Left ventricle myocardium inferior (tissue), 1 donor: ENCODE measurements at regions not wholly inside any gene's neighbourhood (a gene's known extent, or its start where the extent isn't known, plus 50 kb on each side); places are given as distances from the start of the nearest gene placed in this dataset.
A peak's percentile ranks its signal among the peaks of the same experiment; 100 is the strongest.

Experiments
- DNase-seq: peaks from one replicate; pipeline ENCODE4 v3.0.0-alpha.2; 2020
- H3K27ac ChIP-seq: fragments of 200-600 bp; replicated peaks from 2 replicates; pipeline ENCODE4 v1.8.0; 2021
- H3K27me3 ChIP-seq: fragments of 200-600 bp; 2 replicates; pipeline ENCODE4 v1.8.0; 2021; ENCODE audit warnings: low read depth
- H3K36me3 ChIP-seq: fragments of 200-600 bp; 2 replicates; pipeline ENCODE4 v1.8.0; 2021
- H3K4me1 ChIP-seq: fragments of 200-600 bp; 2 replicates; pipeline ENCODE4 v1.8.0; 2021
- H3K4me3 ChIP-seq: fragments of 200-600 bp; 2 replicates; pipeline ENCODE4 v1.8.0; 2021; ENCODE audit warnings: mild to moderate bottlenecking, moderate library complexity
- H3K9me3 ChIP-seq: fragments of 200-600 bp; replicated peaks from 2 replicates; pipeline ENCODE4 v1.8.0; 2021
- CTCF ChIP-seq: fragments of 200-600 bp; IDR thresholded peaks from 2 replicates; pipeline ENCODE4 v1.8.0; 2021; ENCODE audit warnings: antibody characterized with exemption, mild to moderate bottlenecking, borderline replicate concordance
- intact Hi-C: fragments of 100-400 bp; cut with micrococcal nuclease; formaldehyde crosslinking; loops from one replicate; pipeline ENCODE4 v1.11.0; 2022
- donor health status: DM: no; HTN: yes; CAD: no; lungs with severe emphysema.

- Histone ChIP-seq H3K27me3 (no peaks in the 10 kb centered on the region), H3K9me3 (peaks cover 3% of the 10 kb centered on the region), H3K4me3 (no peak overlapping the region), H3K4me1 (peaks cover 8% of the 10 kb centered on the region), H3K36me3 (peaks cover 3% of the 10 kb centered on the region), H3K27ac (no peak overlapping the region)
- no peak for TF ChIP-seq CTCF
- intact Hi-C loops: no loop called here
- DNase-seq: no peak
Measured at GRCh38 chr15:31525185-31525695, 198.6 kb downstream of the KLF13 start.

GRCh38 chr15:31525988-31526665, 199.5 kb downstream of the KLF13 start:
- peaks cover 3% of the 10 kb centered on the region for H3K36me3 ChIP-seq
- H3K4me1 ChIP-seq: peaks cover 8% of the 10 kb centered on the region
- H3K4me3 ChIP-seq: no peak overlapping the region
- intact Hi-C loops: no loop called here
- no peaks in the 10 kb centered on the region for H3K9me3 ChIP-seq
- DNase-seq: no peak
- H3K27me3 ChIP-seq: no peaks in the 10 kb centered on the region
- TF ChIP-seq CTCF: no peak
- H3K27ac ChIP-seq: no peak overlapping the region

GRCh38 chr15:31526916-31527690, 200.5 kb downstream of the KLF13 start:
- DNase-seq: no peak
- intact Hi-C loops: no loop called here
- Histone ChIP-seq H3K9me3 (no peaks in the 10 kb centered on the region), H3K4me1 (peaks cover 8% of the 10 kb centered on the region), H3K27ac (peak overlapping the region; percentile 46), H3K36me3 (peaks cover 3% of the 10 kb centered on the region), H3K4me3 (peak overlapping the region; percentile 24), H3K27me3 (no peaks in the 10 kb centered on the region)
- no peak for TF ChIP-seq CTCF

GRCh38 chr15:31528846-31529245, 202.2 kb downstream of the KLF13 start:
- intact Hi-C loops: no loop called here
- H3K9me3 ChIP-seq: no peaks in the 10 kb centered on the region
- TF ChIP-seq CTCF: no peak
- peaks cover 3% of the 10 kb centered on the region for H3K36me3 ChIP-seq
- peaks cover 8% of the 10 kb centered on the region for H3K4me1 ChIP-seq
- H3K27ac ChIP-seq: no peak overlapping the region
- H3K27me3 ChIP-seq: no peaks in the 10 kb centered on the region
- no peak for DNase-seq
- no peak overlapping the region for H3K4me3 ChIP-seq

GRCh38 chr15:31537770-31538592, 211.3 kb downstream of the KLF13 start:
- no peak overlapping the region for H3K4me3 ChIP-seq
- no peaks in the 10 kb centered on the region for H3K27me3 ChIP-seq
- no peaks in the 10 kb centered on the region for H3K4me1 ChIP-seq
- H3K27ac ChIP-seq: no peak overlapping the region
- no peak for TF ChIP-seq CTCF
- H3K9me3 ChIP-seq: no peaks in the 10 kb centered on the region
- intact Hi-C loops: no loop called here
- no peak for DNase-seq
- H3K36me3 ChIP-seq: no peaks in the 10 kb centered on the region
